ENCODE measurements at regions not wholly inside any gene's neighbourhood (a gene's known extent, or its start where the extent isn't known, plus 50 kb on each side); places are given as distances from the start of the nearest gene placed in this dataset.

DNA sequence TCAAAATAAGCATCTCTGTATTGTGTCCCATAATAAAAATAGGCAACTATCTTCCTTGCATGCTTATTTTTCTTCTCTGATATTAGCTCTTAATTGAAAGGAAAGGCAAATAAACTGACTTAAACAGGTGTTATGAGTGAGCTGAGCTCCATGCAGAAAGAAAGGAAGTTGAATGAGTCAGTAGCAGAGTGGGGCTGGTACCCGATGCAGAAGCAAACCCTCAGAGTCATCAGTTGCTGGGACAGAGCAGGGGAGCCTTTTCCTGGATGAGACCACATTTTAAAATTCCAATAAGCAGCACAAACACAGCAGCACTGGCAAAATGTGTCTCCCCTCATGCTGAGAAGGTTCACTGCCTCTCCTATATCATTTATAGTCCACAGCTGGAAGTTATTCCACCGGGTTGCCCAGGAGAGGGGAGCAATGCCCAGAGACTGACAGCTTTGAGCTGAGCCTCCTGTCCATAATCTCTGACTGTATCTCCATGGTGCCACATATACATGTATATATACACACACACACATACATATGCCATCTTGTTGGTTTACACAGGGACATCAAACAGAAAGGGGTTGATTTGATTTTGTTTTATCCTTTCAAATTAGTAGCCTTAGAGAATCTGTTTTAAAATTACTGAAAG, 274.3 kb upstream of the PPARGC1A start:
- DNase-seq, result no peak

DNA sequence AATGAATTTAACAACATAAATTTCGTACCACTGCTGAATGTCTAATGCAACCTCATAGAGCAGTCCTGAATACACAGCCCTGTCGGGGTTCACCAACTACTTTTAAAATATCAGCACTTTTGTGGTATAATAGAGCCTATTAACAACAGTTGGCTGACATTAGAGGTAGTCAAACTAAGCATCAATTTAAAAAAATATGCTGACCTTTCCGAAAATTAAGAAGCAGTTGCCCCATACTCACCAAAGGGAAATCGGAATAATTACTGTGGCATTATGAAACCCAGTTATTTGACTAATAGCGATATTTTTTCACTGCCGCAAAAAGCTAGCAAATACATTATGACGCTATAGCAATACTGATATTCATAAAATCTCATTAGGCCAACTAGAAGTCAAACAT, 273.5 kb upstream of the PPARGC1A start:
- no peak for DNase-seq

DNA sequence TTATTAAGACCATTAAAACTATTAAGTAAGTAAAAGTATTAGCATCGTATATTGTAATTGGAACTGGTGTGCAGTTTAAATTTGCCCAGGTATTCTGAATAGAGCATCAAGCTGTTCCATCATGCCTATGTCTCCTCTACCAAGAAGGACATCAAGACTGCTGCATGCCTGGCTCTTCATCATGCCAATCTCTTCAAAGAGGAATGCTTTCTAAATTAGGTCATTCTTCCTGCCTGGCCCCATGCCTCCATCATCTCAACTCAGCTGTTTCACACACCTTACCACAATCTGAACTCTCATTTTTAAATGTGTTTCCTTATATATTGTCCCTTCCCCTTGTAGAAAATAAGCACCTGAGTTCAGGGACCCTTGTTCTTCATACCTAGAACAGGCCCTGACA, 270.5 kb upstream of the PPARGC1A start:
- DNase-seq, result no peak

DNA sequence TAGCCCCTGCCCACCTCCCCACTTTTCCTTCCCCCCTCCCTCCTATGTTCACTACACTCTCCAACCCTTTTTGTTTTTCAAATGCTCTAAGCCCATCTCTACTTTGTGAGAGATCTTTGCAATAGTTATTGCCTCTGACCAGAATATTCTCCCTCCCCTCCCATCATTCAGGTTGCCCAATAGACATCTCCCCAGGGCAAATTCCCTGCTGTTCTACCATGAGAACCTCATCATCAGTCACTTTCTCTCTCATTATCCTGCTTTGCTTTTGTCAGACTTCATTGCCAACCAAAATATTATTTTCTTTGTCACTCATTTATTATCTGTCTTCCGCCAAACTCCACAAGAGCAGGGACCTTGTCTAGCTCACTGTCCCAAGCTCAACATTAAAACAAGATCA, 268.2 kb upstream of the PPARGC1A start:
- no peak for DNase-seq

DNA sequence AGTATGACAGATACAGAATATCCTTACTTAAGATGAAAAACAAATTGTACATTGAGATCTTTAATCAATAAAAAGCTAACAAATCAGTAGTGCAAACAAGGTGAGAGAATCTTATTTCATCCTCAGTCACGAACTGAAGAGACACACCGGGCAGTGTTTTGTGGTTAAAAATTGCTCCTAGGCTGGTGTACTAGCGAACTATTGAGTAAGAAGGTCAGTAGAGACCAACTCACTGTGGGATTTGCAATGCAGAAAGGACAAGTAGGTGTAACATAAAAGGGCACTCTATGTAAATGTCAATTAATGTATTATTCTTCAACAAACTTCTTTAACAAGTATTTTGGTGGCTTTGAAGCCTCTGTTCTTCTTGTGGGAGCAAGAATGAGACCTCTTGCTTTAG, 260.2 kb upstream of the PPARGC1A start:
- DNase-seq, result no peak

DNA sequence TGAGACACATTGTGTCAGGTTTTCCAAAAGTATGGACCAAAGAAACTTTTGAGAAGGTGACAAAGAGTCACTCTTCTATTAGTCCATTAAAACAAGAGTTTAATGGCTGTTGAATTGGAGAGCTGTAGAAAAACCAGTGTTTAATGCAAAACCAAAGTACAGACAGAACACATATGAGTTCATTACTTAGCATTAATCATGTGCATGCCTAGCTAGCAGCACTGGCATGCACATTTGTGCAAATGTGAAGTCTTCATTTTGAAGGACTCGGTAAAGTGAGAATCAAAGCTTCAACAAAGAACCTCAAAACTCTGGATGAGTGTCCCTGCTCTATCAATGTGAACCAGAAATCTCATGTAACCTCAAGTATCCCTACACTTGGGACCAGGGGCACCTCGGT, 256.3 kb upstream of the PPARGC1A start:
- DNase-seq, result no peak

DNA sequence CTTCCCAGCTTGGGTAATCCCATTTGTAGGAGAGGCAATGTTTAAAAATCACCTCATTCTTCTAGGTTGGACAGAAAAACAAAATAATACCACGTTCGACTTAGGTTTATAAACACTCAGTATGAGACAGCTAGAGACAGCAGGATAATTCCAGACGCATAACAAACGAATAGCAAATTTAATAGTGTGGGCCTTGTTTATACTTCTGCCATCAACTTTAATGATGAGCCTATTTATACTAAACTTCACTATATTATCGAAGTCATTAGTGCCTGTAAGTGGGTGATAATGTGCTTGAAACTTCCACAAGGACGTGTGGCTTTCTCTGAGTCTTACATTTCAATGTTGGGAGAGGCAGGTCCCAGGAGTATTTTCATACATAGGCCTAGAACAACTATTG, 255.7 kb upstream of the PPARGC1A start:
- DNase-seq, result no peak

DNA sequence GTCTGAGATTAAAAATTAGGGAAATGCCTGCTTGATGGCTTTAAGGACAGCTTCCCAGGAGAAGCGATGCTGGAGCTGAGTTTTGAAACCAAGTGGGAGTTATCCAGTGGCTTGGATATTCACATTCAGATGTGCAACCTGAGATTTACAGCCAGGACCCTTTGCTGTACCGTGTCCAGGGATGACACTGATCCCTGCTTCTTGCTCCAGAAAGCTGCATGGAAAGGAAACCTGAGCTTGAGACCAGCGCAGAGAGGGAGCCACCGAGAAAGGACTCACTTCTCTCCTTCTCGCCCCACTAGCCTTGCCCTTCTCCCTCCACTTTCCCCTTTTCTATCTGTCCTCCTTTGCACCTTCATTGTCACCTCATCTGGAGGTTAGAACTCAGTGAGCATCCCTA, 254.5 kb upstream of the PPARGC1A start:
- peak; percentile 26 for DNase-seq

DNA sequence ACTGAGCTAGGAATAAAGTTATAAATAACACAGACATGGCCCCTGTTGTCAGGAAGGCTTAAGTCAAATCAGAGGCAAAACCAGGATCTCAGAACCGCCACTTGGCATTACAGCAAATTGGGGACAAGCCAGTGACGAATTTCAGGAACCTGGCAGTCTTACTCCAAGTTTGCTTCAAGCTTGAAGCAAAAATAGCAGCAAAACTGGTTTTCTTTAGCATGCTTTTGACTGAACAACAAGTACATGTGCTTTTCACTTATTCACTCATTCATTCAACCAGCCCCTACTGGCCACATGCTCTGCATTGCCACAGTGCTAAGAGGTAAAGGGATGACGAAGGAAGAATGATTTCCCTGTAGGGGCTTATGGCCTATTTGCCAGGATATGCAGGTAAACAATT, 253.9 kb upstream of the PPARGC1A start:
- DNase-seq, result no peak

DNA sequence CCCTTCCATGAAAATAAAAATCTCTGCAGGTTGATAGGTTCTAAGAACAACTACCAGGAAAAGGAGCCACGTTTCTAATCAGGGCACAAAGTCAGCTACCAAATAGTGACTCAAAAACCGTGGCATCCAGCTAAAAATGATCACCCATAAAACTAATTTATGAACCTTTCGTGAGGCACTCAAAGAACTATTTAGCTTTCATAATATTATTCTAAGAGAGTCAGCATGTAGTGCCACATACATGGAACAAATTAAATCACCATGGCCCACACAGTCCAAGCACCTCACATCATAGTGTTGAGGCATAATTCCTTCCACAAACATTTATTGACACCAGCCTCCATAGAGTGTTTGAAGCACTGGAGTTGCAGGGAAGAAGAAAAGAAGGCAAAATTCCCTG, 252.0 kb upstream of the PPARGC1A start:
- no peak for DNase-seq

DNA sequence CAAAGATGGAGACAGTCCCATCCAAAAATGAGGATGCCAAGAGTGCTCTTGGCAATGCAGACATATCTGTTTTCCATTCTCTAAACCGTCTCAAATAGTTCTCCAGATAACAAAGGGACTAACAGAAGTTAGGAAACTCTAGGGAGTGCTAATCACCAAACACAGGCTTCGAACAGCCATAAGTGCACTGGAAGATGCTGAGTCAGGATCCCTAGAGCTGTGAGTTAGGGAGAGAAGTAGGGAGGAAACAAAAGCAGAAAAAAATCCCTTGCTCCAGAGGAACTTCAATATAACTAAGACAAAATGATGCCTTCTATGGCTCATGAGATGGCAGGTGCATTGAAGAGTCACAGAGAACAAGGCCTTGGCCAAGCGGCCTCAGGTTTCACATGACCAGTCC, 251.0 kb upstream of the PPARGC1A start:
- DNase-seq, result no peak

DNA sequence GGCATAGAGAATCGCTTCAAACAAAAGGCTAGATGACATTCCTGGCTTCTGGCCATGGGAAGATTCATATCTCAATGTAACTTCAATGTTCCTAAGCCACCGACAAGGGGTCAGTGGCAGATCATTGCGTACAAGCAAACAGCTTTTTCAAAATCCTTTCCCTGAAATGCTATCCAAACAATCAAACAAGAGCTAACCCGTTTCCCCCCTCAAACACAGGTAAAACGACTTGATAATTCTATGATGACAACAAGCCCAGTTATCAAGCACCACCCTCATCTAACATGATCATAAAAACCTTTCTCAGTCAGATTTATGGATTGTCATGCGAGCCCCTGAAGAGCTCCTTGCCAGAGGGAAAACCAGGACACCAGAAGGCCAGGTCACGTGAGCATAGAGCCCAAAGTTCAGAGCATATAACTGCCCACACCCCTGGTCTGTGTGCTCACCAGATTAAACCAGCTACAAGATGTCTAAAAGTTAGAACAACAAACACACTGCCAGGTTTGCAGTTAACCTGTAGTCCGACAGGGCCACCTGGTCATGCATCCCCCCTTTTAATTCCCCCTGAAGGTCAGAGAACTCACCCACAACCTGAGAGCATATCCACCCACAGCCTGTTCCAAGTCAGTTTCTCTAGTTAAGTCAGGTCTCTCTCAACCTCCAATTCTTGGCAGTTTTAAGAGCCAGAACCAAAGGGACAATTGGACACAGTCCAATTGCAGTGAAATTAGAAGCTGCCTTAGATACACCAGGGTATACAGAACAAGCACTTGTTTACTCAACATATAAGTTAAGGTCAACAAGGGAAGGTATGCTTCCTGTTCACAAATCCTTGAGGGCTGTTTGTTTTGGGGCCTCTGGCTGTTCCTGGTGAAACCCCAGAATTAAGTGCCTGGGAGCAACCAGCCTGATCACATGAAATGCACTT, 248.1 kb upstream of the PPARGC1A start:
- peak; percentile 35 for DNase-seq

DNA sequence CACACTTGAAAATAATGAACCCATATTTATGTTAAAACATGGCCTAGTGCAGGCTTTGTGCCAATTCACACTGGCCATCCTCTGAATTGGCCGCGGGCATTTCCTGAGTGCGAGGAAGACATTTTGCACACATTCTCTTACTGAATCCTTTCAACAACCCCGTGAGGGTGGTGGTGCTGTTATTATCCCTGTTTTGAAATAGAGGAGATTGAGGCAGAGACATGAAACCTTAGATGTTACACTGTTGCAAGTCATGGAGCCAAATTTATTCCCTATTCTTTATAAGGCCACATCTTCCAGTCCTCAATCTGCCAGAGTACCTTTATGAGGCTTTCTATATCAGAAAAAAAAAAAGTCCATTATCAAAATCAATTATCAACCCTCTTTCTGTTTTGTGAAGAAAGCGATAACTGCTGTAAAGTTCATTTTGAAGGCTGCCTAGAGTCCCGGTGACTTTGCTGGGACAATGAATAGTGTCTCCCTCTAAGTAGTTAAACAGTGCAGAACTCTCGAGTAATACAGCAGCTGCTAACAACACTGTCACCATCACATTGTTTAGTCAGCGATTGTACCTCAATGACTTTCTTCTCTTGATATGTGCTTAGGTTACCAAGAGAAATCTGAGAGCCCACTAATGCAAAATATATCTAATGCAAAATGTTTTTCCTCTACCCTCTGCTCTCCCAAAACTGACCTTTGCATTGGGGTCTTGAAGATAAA, 242.3 kb upstream of the PPARGC1A start:
- no peak for DNase-seq

DNA sequence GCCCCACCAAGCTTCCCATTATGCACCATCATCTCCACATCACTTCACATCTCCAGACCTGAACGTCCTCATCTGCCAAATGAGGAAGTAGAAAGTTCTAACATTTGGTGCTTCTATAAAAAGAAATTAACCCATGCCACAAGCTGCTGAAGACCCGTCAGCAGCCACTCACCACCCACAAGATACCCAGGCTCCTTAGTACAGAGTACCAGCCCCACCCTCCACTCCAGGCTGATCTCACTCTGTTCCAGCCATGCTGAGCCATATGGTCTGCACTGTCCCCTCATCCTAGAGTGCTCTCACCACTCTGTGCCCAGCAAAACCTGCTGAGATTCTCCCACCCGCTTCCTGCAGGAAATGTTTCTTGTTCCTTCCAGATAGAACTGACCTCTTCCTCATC, 240.8 kb upstream of the PPARGC1A start:
- DNase-seq, result no peak

DNA sequence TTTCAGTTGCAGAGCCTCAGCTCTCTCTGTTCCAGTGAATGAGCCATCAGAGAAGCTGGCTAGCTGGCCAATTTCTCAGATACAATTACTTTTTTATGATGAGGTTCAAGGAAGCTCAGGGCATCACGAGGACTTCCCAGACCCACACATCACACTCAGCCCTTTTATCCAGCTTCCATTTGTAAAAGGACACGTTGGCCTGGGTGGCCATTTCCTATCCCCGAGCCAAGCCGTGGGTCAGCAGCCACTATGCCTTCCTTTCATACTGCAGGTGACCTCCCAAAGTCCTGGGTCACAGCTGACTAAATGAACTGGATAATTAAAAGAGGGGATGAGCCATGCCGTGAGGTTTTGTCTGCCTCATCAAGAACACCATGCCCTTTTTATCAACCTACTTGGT, 236.9 kb upstream of the PPARGC1A start:
- DNase-seq, result no peak

DNA sequence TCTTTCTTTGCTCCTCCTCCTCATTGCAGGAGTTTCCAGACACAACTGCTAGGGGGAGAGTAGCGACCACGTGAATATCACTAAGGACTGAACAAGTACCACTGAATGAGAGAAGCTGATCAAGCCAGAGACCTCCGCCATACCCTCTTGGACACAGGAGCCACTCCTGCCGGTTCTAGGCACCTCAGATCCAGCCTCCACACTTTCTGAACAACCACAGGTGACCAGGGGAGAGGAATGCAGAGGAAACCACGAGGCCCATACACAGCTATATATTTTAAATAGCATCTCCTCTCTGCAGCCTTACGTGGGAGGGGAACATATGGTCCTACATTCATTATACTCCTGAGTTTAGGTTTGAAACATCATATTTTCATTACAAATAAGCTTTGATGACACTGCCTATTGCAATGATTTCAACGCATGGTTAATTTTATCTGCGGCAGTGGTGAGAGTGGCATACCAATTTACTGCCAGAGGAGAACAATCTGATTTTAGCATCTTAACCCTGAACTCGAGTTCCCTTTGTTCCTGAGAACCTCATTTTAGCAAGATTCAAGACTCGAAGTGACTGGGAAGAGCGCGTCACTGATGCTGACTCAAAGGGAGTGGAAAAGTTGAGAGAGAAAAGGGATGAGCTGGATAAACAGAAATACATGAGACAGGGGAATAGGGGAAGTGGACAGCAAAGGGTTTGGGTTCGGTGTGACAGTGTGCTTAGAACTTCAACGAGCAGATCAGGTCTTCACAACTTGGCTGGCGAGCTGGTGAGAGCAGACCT, 231.7 kb upstream of the PPARGC1A start:
- no peak for DNase-seq

DNA sequence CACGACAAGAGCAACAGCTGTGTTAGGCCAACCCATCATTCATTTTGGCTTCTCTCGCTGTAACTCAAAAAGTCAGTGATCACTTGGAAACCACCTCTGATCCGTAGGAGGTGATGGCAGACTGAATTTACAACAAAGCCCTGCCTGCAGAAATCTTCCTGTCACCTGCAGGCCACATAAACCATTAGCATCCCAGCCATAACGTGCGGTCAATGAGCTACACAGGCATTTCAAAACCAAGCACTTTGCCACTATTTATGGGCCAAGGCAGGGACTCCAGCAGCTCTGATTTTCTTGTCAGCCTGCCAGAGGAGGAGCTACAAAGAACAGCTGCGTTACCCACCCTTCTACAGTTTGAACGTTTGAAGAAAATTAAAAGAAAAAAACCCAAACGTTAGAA, 228.1 kb upstream of the PPARGC1A start:
- DNase-seq, result no peak

DNA sequence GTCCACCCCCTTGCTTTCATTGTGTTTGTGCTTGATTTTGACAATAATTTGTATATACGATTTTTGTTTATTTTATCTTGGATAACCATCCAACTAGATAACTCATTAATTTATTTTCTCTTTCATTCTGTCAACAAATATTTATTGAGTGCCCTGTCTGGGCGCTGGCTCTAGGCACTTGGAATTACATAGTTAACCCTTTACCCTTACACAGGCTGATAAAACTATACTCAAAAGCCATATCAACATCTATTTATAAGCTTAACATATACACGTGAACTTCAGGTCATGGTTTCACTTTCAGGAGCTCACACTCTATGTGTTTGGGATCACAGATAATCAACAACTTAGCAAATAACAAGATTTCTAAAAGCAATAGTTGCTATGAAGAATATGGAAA, 226.3 kb upstream of the PPARGC1A start:
- no peak for DNase-seq

DNA sequence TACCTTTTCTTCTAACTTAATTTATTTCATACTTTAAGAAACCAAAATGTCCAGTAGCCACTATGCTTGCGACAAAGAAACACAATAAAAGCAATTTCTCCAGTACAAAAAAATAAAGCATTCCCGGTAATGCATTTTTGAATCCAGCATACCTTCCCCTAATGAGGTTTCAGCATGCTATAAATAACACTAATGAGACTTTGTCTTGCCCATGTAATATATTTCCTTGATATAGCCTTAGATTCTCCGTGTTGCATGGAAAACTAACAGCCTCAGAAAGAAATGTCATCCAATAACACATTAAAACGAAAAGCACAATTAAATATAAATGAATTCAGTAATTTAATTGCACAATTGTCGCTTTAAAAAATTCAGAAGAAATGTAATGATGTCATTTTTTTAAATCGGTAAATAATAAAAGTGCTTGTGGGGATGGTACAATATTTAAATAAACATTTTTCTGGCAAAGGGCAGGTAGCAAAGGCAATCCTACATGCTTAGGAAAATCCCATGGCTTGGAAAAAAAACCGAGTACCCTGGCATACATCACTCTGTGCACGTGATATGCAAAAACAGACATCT, 225.2 kb upstream of the PPARGC1A start:
- no peak for DNase-seq

DNA sequence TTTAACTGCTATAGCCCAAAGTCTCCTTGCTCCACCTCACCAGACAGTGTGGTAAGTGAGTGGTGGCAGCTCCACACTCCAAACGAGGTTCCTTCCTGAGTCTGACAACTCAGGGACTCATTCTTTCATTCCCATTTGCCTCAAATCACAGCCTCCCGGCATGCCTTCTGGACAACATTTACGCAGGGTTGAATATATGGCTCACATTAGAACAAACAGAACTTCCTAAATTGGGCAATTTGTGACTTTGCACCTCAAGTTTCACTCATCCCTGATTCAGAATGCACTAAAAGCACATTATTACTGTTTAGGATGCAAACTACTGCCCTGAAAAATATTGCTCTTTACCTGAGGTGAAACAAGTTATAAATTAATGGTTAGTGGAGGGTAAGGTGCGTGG, 224.6 kb upstream of the PPARGC1A start:
- no peak for DNase-seq

DNA sequence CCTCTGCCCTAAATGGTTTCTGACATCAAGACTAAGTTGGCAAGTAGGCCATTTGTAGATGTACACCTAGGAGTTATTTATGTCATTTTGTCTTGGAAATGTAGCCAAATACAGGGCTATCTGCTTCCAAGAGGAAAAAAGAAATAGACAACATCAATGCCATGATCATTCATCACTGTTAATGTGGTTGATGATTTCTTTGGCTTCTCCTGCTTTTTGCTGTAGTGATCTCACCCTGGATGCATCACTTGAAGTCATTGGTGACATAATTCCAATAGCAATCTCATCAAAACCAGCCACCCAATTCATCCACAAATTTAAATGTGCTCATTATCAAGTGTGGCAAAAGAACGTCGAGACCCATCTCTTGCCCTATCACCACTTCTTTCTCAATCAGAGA, 222.6 kb upstream of the PPARGC1A start:
- no peak for DNase-seq

DNA sequence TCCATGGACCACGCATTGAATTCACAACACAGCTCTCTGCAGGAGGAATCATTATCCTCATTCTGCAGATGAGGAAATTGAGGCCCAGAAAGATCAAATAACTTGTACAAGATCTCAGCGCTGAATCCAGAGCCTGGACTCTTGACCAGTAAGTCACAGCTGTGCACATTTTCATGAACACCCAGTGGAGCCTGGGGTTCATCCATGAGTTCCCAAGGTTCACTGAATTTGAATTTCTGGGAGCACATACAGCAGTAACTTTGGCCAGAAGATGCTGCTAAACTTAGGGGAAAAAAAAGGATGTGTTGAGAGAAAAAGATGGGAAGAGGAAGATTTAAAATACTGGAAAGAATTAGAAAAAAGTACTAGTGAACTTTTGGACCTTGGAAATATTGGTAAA, 218.7 kb upstream of the PPARGC1A start:
- DNase-seq, result no peak
